OCI-LY1 (cell line): ENCODE measurements at regions not wholly inside any gene's neighbourhood (a gene's known extent, or its start where the extent isn't known, plus 50 kb on each side); places are given as distances from the start of the nearest gene placed in this dataset.

Experiments used
- H2AFZ ChIP-seq: fragments of 200-600 bp; sonication (generic), shearing (Covaris generic); 2 replicates; pipeline ENCODE4 v1.6.0; 2014; ENCODE audit warnings: antibody characterized with exemption, mild to moderate bottlenecking, low read length
- H3F3A ChIP-seq: fragments of 200-600 bp; sonication (generic), shearing (Covaris generic); 2 replicates; pipeline ENCODE4 v1.6.0; 2014; ENCODE audit warnings: mild to moderate bottlenecking, antibody characterized with exemption, low read length, moderate library complexity; ENCODE audit not compliant: insufficient read depth
- H3K27ac ChIP-seq: fragments of 200-600 bp; sonication (generic); 2 replicates; pipeline ENCODE4 v1.5.1; 2014; ENCODE audit warnings: low read length, mixed run types, mild to moderate bottlenecking, low read depth; ENCODE audit not compliant: poor library complexity, severe bottlenecking
- H3K27me3 ChIP-seq: fragments of 200-600 bp; sonication (generic); 2 replicates; pipeline ENCODE4 v1.6.0; 2014; ENCODE audit warnings: antibody characterized with exemption, mild to moderate bottlenecking, low read length, moderate library complexity; ENCODE audit not compliant: insufficient read depth
- H3K36me3 ChIP-seq: fragments of 200-600 bp; sonication (generic); 2 replicates; pipeline ENCODE4 v1.6.1; 2014; ENCODE audit warnings: mild to moderate bottlenecking, antibody characterized with exemption, low read length, moderate library complexity, mixed read lengths; ENCODE audit not compliant: insufficient read depth
- H3K4me1 ChIP-seq: fragments of 200-600 bp; sonication (generic); 2 replicates; pipeline ENCODE4 v1.5.1; 2014; ENCODE audit warnings: mild to moderate bottlenecking, low read length, moderate library complexity; ENCODE audit not compliant: insufficient read depth, severe bottlenecking
- H3K4me2 ChIP-seq: fragments of 200-600 bp; sonication (generic), shearing (Covaris generic); 2 replicates; pipeline ENCODE4 v1.6.1; 2014; ENCODE audit warnings: low read length
- H3K4me3 ChIP-seq: fragments of 200-600 bp; sonication (generic); 2 replicates; pipeline ENCODE4 v1.5.1; 2014; ENCODE audit warnings: low read length, low read depth, mild to moderate bottlenecking, mixed read lengths; ENCODE audit not compliant: poor library complexity, severe bottlenecking
- H3K79me2 ChIP-seq: fragments of 200-600 bp; shearing (Covaris generic); 2 replicates; pipeline ENCODE4 v1.6.1; 2016; ENCODE audit warnings: mixed run types, low read length, mixed read lengths; ENCODE audit not compliant: insufficient read depth
- H3K9ac ChIP-seq: fragments of 200-600 bp; sonication (generic), shearing (Covaris generic); 2 replicates; pipeline ENCODE4 v1.6.1; 2014; ENCODE audit warnings: mild to moderate bottlenecking, low read length, mixed read lengths
- H3K9me2 ChIP-seq: fragments of 200-600 bp; sonication (generic), shearing (Covaris generic); 2 replicates; pipeline ENCODE4 v1.6.1; 2014; ENCODE audit warnings: low read depth, mild to moderate bottlenecking, low read length, mixed read lengths
- H3K9me3 ChIP-seq: fragments of 200-600 bp; shearing (Covaris generic); 2 replicates; pipeline ENCODE4 v1.6.1; 2014; ENCODE audit warnings: low read length, mixed read lengths
- H4K20me1 ChIP-seq: fragments of 200-600 bp; sonication (generic), shearing (Covaris generic); 2 replicates; pipeline ENCODE4 v1.6.0; 2016; ENCODE audit warnings: mild to moderate bottlenecking, low read length; ENCODE audit not compliant: insufficient read depth
- EZH2 ChIP-seq: fragments of 200-600 bp; sonication (generic), shearing (Covaris generic); IDR thresholded peaks from 2 replicates; pipeline ENCODE4 v1.8.0; 2017; ENCODE audit warnings: borderline replicate concordance, mixed run types, mild to moderate bottlenecking, antibody characterized with exemption, low read length, moderate library complexity, mixed read lengths
- TF ChIP-seq, protein P1 (sequence below): fragments of 200-600 bp; sonication (generic), shearing (Covaris generic); IDR thresholded peaks from 2 replicates; pipeline ENCODE4 v1.5.1; 2017; ENCODE audit warnings: mild to moderate bottlenecking, antibody characterized with exemption, low read length, moderate library complexity, mixed read lengths

- H3F3A ChIP-seq: no peaks in the 10 kb centered on the region
- H3K9ac ChIP-seq: no peak overlapping the region
- H3K27ac ChIP-seq: no peak overlapping the region
- H3K4me2 ChIP-seq: no peak overlapping the region
- H3K36me3 ChIP-seq: no peaks in the 10 kb centered on the region
- H3K9me2 ChIP-seq: no peaks in the 10 kb centered on the region
- H3K27me3 ChIP-seq: no peaks in the 10 kb centered on the region
- H3K9me3 ChIP-seq: no peaks in the 10 kb centered on the region
- H2AFZ ChIP-seq: no peak overlapping the region
- H4K20me1 ChIP-seq: no peaks in the 10 kb centered on the region
- no peak for TF ChIP-seq EZH2
- TF ChIP-seq, protein P1, sequence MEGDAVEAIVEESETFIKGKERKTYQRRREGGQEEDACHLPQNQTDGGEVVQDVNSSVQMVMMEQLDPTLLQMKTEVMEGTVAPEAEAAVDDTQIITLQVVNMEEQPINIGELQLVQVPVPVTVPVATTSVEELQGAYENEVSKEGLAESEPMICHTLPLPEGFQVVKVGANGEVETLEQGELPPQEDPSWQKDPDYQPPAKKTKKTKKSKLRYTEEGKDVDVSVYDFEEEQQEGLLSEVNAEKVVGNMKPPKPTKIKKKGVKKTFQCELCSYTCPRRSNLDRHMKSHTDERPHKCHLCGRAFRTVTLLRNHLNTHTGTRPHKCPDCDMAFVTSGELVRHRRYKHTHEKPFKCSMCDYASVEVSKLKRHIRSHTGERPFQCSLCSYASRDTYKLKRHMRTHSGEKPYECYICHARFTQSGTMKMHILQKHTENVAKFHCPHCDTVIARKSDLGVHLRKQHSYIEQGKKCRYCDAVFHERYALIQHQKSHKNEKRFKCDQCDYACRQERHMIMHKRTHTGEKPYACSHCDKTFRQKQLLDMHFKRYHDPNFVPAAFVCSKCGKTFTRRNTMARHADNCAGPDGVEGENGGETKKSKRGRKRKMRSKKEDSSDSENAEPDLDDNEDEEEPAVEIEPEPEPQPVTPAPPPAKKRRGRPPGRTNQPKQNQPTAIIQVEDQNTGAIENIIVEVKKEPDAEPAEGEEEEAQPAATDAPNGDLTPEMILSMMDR: no peak
- no peaks in the 10 kb centered on the region for H3K79me2 ChIP-seq
- no peak overlapping the region for H3K4me3 ChIP-seq
- H3K4me1 ChIP-seq: no peaks in the 10 kb centered on the region
Observed at GRCh38 chr1:243973169-243973568, 77.9 kb upstream of the ZBTB18 start.

DNA sequence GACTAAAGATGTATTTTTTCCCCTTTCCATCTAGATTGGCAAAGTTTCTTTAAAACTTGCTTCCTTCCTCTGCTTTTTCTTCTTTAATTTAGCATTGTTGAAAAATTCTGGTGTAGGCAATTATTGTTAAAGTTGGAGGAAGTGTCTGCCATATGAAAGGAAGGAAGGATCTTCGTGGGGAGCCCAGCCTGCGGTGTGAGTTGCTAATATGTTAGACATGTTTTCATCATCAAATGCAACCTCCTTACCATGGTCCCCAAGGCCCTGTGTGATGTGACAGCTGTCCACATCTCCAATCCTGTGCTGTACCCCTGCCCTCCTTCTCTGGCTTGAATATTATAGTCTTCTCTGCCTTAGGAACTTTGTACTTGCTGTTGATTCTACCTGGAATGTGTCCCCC is 81.0 kb upstream of the ZBTB18 start:
- Histone ChIP-seq H3K79me2 (no peaks in the 10 kb centered on the region), H3K9ac (no peak overlapping the region), H3K4me2 (no peak overlapping the region), H3K4me3 (no peak overlapping the region), H3K27ac (no peak overlapping the region), H2AFZ (no peak overlapping the region), H3F3A (no peaks in the 10 kb centered on the region), H3K4me1 (no peaks in the 10 kb centered on the region), H3K9me2 (no peaks in the 10 kb centered on the region), H3K9me3 (no peaks in the 10 kb centered on the region), H4K20me1 (no peaks in the 10 kb centered on the region), H3K27me3 (no peaks in the 10 kb centered on the region), H3K36me3 (no peaks in the 10 kb centered on the region)
- TF ChIP-seq EZH2: no peak
- TF ChIP-seq, protein P1: no peak

DNA sequence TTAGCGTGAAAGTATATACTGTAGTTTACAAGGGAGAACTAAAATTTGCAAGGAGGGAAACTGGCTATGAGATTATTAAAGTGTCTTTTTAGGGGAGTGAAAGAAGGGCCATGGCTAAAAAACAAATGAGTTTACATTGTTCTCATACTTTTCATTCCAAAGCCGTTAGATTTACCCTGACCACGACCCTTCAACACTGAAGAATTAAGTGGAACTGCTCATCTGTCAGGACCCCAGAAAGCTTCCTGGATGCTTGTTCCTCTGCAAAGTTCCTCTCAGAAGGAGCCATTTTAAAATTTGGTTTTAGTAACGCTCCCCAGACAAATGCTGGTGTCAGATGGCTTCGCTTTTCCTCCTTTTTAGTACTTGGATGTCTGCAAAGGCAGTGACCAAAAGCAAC is 82.7 kb upstream of the ZBTB18 start:
- no peak overlapping the region for H2AFZ ChIP-seq
- H3K9me2 ChIP-seq: no peaks in the 10 kb centered on the region
- H3K4me2 ChIP-seq: no peak overlapping the region

More for the DNA sequence above, 82.7 kb upstream of the ZBTB18 start:
- Histone ChIP-seq H3K4me3 (no peak overlapping the region), H3K9ac (no peak overlapping the region), H3K27me3 (0 out of 2 replicates have a peak, but pooled peaks cover 2% of the 10 kb centered on the region), H3K36me3 (no peaks in the 10 kb centered on the region), H4K20me1 (no peaks in the 10 kb centered on the region), H3K9me3 (no peaks in the 10 kb centered on the region), H3K79me2 (no peaks in the 10 kb centered on the region), H3K27ac (no peak overlapping the region), H3F3A (no peaks in the 10 kb centered on the region), H3K4me1 (no peaks in the 10 kb centered on the region)
- TF ChIP-seq, protein P1: no peak
- TF ChIP-seq EZH2: no peak
